Ectodermal cell (in vitro differentiated cells): ENCODE measurements at regions not wholly inside any gene's neighbourhood (a gene's known extent, or its start where the extent isn't known, plus 50 kb on each side); places are given as distances from the start of the nearest gene placed in this dataset.
"Not testable (repeated sequence)": the region's sequence is repeated elsewhere in the genome, so short reads cannot be mapped to it uniquely, and the experiment has no call there.

ENCODE experiments used
- H3K27ac ChIP-seq: 2 replicates; pipeline ENCODE4 v1.7.0; 2013; ENCODE audit warnings: mild to moderate bottlenecking, low read depth, low read length; ENCODE audit not compliant: insufficient read depth, poor library complexity, severe bottlenecking
- H3K27me3 ChIP-seq: 2 replicates; pipeline ENCODE4 v1.7.0; 2013; ENCODE audit warnings: mild to moderate bottlenecking, low read length; ENCODE audit not compliant: insufficient read depth, control insufficient read depth, poor library complexity, severe bottlenecking
- H3K36me3 ChIP-seq: one replicate; pipeline ENCODE4 v1.7.0; 2013; ENCODE audit warnings: low read length; ENCODE audit not compliant: control insufficient read depth, insufficient read depth
- H3K4me1 ChIP-seq: one replicate; pipeline ENCODE4 v1.7.0; 2013; ENCODE audit warnings: low read length; ENCODE audit not compliant: control insufficient read depth, insufficient read depth
- H3K4me3 ChIP-seq: 2 replicates; pipeline ENCODE4 v1.7.0; 2013; ENCODE audit warnings: low read depth, low read length, control low read depth; ENCODE audit not compliant: insufficient read depth
- H3K9me3 ChIP-seq: 2 replicates; pipeline ENCODE4 v1.7.0; 2013; ENCODE audit warnings: mild to moderate bottlenecking, low read length, moderate library complexity; ENCODE audit not compliant: control insufficient read depth
- WGBS, 2 experiments: methylation state at CpG; one replicate each; pipeline ENCODE4 v1.1.7; 2013; ENCODE audit warnings: missing lambda C conversion rate in 2 of 2; 5-methylcytosine and 5-hydroxymethylcytosine counted together

- Histone ChIP-seq H3K27me3 (no peaks in the 10 kb centered on the region), H3K36me3 (no peaks in the 10 kb centered on the region), H3K27ac (no peak overlapping the region), H3K4me3 (no peak overlapping the region), H3K9me3 (no peaks in the 10 kb centered on the region), H3K4me1 (no peaks in the 10 kb centered on the region)
- WGBS, 2 experiments = 87 to 88% methylated on average over 4 of the region's 4 CpGs
These were observed 385.3 kb downstream of the PRELID2 start for GRCh38 chr5:145449794-145450193.

GRCh38 chr5:145446875-145447274 lies 388.3 kb downstream of the PRELID2 start:
- H3K27ac ChIP-seq, H3K9me3 ChIP-seq, H3K27me3 ChIP-seq, H3K36me3 ChIP-seq, H3K4me1 ChIP-seq, H3K4me3 ChIP-seq: not testable (repeated sequence)
- 91 to 96% methylated on average over 2 of the region's 3 CpGs for WGBS, 2 experiments

GRCh38 chr5:145446412-145446811 lies 388.7 kb downstream of the PRELID2 start:
- no peak overlapping the region for H3K4me3 ChIP-seq
- H3K9me3 ChIP-seq = no peaks in the 10 kb centered on the region
- no peaks in the 10 kb centered on the region for H3K36me3 ChIP-seq
- no peaks in the 10 kb centered on the region for H3K27me3 ChIP-seq
- 95 to 97% methylated on average over 5 of the region's 5 CpGs for WGBS, 2 experiments
- H3K27ac ChIP-seq = no peak overlapping the region
- H3K4me1 ChIP-seq = no peaks in the 10 kb centered on the region

GRCh38 chr5:145445027-145445426 lies 390.1 kb downstream of the PRELID2 start:
- no peak overlapping the region for H3K27ac ChIP-seq
- 88% methylated on average over 2 of the region's 2 CpGs for WGBS, 2 experiments
- no peak overlapping the region for H3K4me3 ChIP-seq
- no peaks in the 10 kb centered on the region for H3K36me3 ChIP-seq
- H3K4me1 ChIP-seq = no peaks in the 10 kb centered on the region
- no peaks in the 10 kb centered on the region for H3K9me3 ChIP-seq
- no peaks in the 10 kb centered on the region for H3K27me3 ChIP-seq

- H3K27ac ChIP-seq = no peak overlapping the region
- H3K4me1 ChIP-seq = peaks cover 9% of the 10 kb centered on the region
- H3K4me3 ChIP-seq = no peak overlapping the region
- H3K27me3 ChIP-seq = no peaks in the 10 kb centered on the region
- H3K9me3 ChIP-seq = no peaks in the 10 kb centered on the region
- WGBS, 2 experiments = 95 to 96% methylated on average over 4 of the region's 4 CpGs
- H3K36me3 ChIP-seq = no peaks in the 10 kb centered on the region
These were observed 391.2 kb downstream of the PRELID2 start for GRCh38 chr5:145443964-145444363.

- no peaks in the 10 kb centered on the region for H3K9me3 ChIP-seq
- H3K4me1 ChIP-seq = peaks cover 13% of the 10 kb centered on the region
- H3K36me3 ChIP-seq = no peaks in the 10 kb centered on the region
- H3K4me3 ChIP-seq = no peak overlapping the region
- H3K27me3 ChIP-seq = no peaks in the 10 kb centered on the region
- no peak overlapping the region for H3K27ac ChIP-seq
- WGBS, 2 experiments = 97 to 100% methylated on average over 2 of the region's 2 CpGs
These were observed 391.8 kb downstream of the PRELID2 start for GRCh38 chr5:145443366-145443765.

GRCh38 chr5:145442661-145443060 lies 392.5 kb downstream of the PRELID2 start:
- H3K27ac ChIP-seq, H3K4me3 ChIP-seq, H3K9me3 ChIP-seq, H3K27me3 ChIP-seq, H3K36me3 ChIP-seq: not testable (repeated sequence)
- peaks cover 13% of the 10 kb centered on the region for H3K4me1 ChIP-seq
- 96 to 99% methylated on average over 4 to 5 of the region's 6 CpGs for WGBS, 2 experiments

GRCh38 chr5:145441228-145441627 lies 393.9 kb downstream of the PRELID2 start:
- Histone ChIP-seq H3K4me3 (no peak overlapping the region), H3K4me1 (peaks cover 13% of the 10 kb centered on the region), H3K36me3 (no peaks in the 10 kb centered on the region), H3K9me3 (no peaks in the 10 kb centered on the region), H3K27ac (no peak overlapping the region), H3K27me3 (no peaks in the 10 kb centered on the region)

GRCh38 chr5:145437627-145438026 lies 397.5 kb downstream of the PRELID2 start:
- H3K4me3 ChIP-seq = no peak overlapping the region
- H3K9me3 ChIP-seq = no peaks in the 10 kb centered on the region
- 89 to 93% methylated on average over 2 to 3 of the region's 3 CpGs for WGBS, 2 experiments
- no peaks in the 10 kb centered on the region for H3K36me3 ChIP-seq
- H3K27ac ChIP-seq = no peak overlapping the region
- H3K4me1 ChIP-seq = peaks cover 16% of the 10 kb centered on the region
- H3K27me3 ChIP-seq = no peaks in the 10 kb centered on the region

- Histone ChIP-seq H3K9me3 (no peaks in the 10 kb centered on the region), H3K4me3 (no peak overlapping the region), H3K27ac (no peak overlapping the region), H3K27me3 (no peaks in the 10 kb centered on the region), H3K4me1 (peaks cover 2% of the 10 kb centered on the region), H3K36me3 (no peaks in the 10 kb centered on the region)
- WGBS, 2 experiments = 91 to 94% methylated on average over 3 of the region's 3 CpGs
These were observed 402.1 kb downstream of the PRELID2 start for GRCh38 chr5:145433077-145433476.

- Histone ChIP-seq H3K4me3 (no peak overlapping the region), H3K36me3 (no peaks in the 10 kb centered on the region), H3K4me1 (peaks cover 2% of the 10 kb centered on the region), H3K27ac (no peak overlapping the region), H3K9me3 (no peaks in the 10 kb centered on the region), H3K27me3 (no peaks in the 10 kb centered on the region)
- 93 to 96% methylated on average over 3 of the region's 3 CpGs for WGBS, 2 experiments
These were observed 406.0 kb downstream of the PRELID2 start for GRCh38 chr5:145429170-145429569.
